Gastroesophageal sphincter (tissue), 4 donors: ENCODE measurements at regions not wholly inside any gene's neighbourhood (a gene's known extent, or its start where the extent isn't known, plus 50 kb on each side); places are given as distances from the start of the nearest gene placed in this dataset.
A peak's percentile ranks its signal among the peaks of the same experiment; 100 is the strongest.

Source experiments
- ATAC-seq: fragments of 150-250 bp; one replicate; pipeline ENCODE4 v1.9.1; 2016; ENCODE audit warnings: mild to moderate bottlenecking, moderate library complexity
- H3K27ac ChIP-seq, 4 donors: fragments of 200-600 bp; sonication (generic) in 3 of 4; 1 replicate in 3 of 4; 2 replicates in 1 of 4; pipeline ENCODE4 v1.5.1; 2016 to 2019
- H3K27me3 ChIP-seq: fragments of 200-600 bp; sonication (generic); one replicate; pipeline ENCODE4 v1.5.1; 2019
- H3K36me3 ChIP-seq, 2 donors: fragments of 200-600 bp; sonication (generic); one replicate each; pipeline ENCODE4 v1.5.1; 2019; ENCODE audit warnings: control low read depth in 1 of 2
- H3K4me1 ChIP-seq, 3 donors: fragments of 200-600 bp; sonication (generic); 1 replicate in 2 of 3; 2 replicates in 1 of 3; pipeline ENCODE4 v1.5.1; 2016 to 2019; ENCODE audit warnings: control low read depth in 2 of 3
- H3K4me3 ChIP-seq, 2 donors: fragments of 200-600 bp; sonication (generic); one replicate each; pipeline ENCODE4 v1.5.1; 2019; ENCODE audit warnings: mild to moderate bottlenecking in 1 of 2, moderate library complexity in 1 of 2
- H3K9me3 ChIP-seq, 3 donors: fragments of 200-600 bp; sonication (generic); one replicate each; pipeline ENCODE4 v1.5.1; 2017 to 2019; ENCODE audit warnings: control low read depth in 2 of 3
- EP300 ChIP-seq: sonication (generic); formaldehyde crosslinking; IDR thresholded peaks from one replicate; pipeline ENCODE4 v1.6.1; 2017; ENCODE audit warnings: antibody characterized with exemption, mild to moderate bottlenecking
- POLR2A ChIP-seq, 2 donors: fragments of 450-650 bp; IDR thresholded peaks; one replicate each; pipeline ENCODE4 v1.6.1; 2017; ENCODE audit warnings: antibody characterized with exemption in 2 of 2, mild to moderate bottlenecking in 2 of 2, moderate library complexity in 1 of 2
- POLR2AphosphoS5 ChIP-seq: sonication (generic); formaldehyde crosslinking; IDR thresholded peaks from one replicate; pipeline ENCODE4 v1.6.1; 2017; ENCODE audit warnings: antibody characterized with exemption
- whole genome bisulfite sequencing, 2 donors: methylation state at CpG; one replicate each; pipeline ENCODE4 v1.1.5; 2018; ENCODE audit warnings: low coverage in 1 of 2; 5-methylcytosine and 5-hydroxymethylcytosine counted together
- TF ChIP-seq, protein P1 (sequence below), 4 experiments: fragments of 200-600 bp in 2 of 4; fragments of 450-650 bp in 2 of 4; sonication (generic) in 1 of 4; IDR thresholded peaks; one replicate each; pipeline ENCODE4 v1.5.1; 2017 to 2019; ENCODE audit warnings: antibody characterized with exemption in 4 of 4, mild to moderate bottlenecking in 2 of 4, moderate library complexity in 2 of 4

- Histone ChIP-seq H3K4me3 (no peak overlapping the region), H3K27ac (peak overlapping the region in 3 of 4 donors; percentile 39 to 59 (median 48))
- WGBS, 2 donors: 17% methylated on average over 3 of the region's 3 CpGs
Observed at GRCh38 chr9:2493529-2493928, 128.1 kb upstream of the VLDLR start.

DNA sequence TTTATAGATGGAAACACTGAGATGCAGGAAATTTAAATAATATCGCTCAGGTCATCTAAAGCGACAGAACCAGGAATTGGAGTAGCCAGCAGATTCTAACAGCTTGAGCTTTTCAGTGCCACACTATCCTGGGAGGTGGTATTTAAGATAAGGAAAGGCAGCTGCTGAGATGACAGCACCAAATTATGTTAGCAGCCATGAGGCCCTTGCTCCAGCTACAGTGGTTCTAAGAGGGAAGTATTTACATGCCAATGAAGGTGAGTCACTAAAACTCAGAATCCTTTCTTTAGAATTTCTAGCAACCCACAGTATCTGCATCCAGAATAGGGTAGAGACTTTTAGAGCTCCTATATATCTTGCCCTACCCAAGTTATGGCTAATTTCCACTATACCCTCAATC lies 127.0 kb upstream of the VLDLR start:
- 48 to 63% methylated on average over 2 of the region's 2 CpGs for WGBS, 2 donors

More at GRCh38 chr9:2493529-2493928, 128.1 kb upstream of the VLDLR start:
- Histone ChIP-seq H3K36me3 (no peaks in the 10 kb centered on the region), H3K4me1 (peaks cover 2 to 61% (median 13%) of the 10 kb centered on the region in 3 donors), H3K27me3 (no peaks in the 10 kb centered on the region), H3K9me3 (no peaks in the 10 kb centered on the region)
- no peak for ATAC-seq
- TF ChIP-seq EP300 (no peak), POLR2AphosphoS5 (no peak), POLR2A (IDR thresholded peaks at IDR 0.05) (no peak)
- TF ChIP-seq, protein P1, sequence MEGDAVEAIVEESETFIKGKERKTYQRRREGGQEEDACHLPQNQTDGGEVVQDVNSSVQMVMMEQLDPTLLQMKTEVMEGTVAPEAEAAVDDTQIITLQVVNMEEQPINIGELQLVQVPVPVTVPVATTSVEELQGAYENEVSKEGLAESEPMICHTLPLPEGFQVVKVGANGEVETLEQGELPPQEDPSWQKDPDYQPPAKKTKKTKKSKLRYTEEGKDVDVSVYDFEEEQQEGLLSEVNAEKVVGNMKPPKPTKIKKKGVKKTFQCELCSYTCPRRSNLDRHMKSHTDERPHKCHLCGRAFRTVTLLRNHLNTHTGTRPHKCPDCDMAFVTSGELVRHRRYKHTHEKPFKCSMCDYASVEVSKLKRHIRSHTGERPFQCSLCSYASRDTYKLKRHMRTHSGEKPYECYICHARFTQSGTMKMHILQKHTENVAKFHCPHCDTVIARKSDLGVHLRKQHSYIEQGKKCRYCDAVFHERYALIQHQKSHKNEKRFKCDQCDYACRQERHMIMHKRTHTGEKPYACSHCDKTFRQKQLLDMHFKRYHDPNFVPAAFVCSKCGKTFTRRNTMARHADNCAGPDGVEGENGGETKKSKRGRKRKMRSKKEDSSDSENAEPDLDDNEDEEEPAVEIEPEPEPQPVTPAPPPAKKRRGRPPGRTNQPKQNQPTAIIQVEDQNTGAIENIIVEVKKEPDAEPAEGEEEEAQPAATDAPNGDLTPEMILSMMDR (IDR thresholded peaks at IDR 0.05): no peak

DNA sequence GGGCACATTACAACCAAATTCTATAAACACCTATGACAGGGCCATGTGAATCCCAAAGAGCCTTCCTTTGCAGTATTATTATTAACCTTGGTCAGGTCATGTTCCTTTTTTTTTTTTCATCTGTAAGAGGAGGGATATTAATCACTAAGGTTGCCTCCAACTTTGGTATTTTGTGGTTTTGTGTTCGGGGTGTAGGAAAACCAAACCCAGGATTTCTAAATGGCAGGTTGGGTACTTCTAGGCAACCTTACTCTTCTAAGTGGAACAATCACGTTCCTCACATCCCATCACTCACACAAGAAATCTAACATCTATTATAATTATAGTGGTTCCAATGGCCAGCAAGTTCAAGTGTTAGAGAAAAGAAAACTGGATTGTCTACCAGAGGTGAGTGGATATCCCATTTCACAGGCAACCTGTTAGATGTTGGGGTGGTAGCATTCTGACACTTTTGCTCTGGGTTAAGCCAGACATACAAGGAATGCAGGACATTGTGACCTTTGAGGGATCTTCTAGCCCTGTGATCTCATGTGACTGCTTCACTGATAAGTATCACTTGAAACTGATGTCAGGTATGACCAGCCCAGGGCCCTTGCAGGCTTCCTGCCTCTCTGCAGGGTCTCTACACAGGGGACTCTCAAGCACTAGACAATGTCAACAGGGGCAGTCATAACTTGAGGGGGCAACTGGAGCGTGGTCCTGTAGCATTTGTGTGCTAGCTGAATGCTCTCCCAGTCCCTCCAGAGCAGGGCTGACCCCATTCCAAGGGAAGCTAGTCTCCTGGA lies 126.2 kb upstream of the VLDLR start:
- ATAC-seq: no peak

More for the DNA sequence above, 127.0 kb upstream of the VLDLR start:
- no peaks in the 10 kb centered on the region for H3K9me3 ChIP-seq
- H3K27me3 ChIP-seq: no peaks in the 10 kb centered on the region
- peak overlapping the region in 3 of 4 donors; percentile 39 to 59 (median 48) for H3K27ac ChIP-seq
- H3K4me1 ChIP-seq: peaks cover 2 to 71% (median 13%) of the 10 kb centered on the region in 3 donors
- TF ChIP-seq, protein P1 (IDR thresholded peaks at IDR 0.05): no peak
- TF ChIP-seq POLR2A (IDR thresholded peaks at IDR 0.05) (no peak), EP300 (no peak)
- no peak overlapping the region for H3K4me3 ChIP-seq
- no peak for ATAC-seq
- H3K36me3 ChIP-seq: no peaks in the 10 kb centered on the region

GRCh38 chr9:2496169-2496568 lies 125.4 kb upstream of the VLDLR start:
- H3K4me3 ChIP-seq: no peak overlapping the region
- peaks cover 2 to 83% (median 13%) of the 10 kb centered on the region in 3 donors for H3K4me1 ChIP-seq
- H3K36me3 ChIP-seq: no peaks in the 10 kb centered on the region
- peak overlapping the region in 3 of 4 donors; percentile 23 to 59 (median 33) for H3K27ac ChIP-seq
- TF ChIP-seq POLR2AphosphoS5: no peak
- H3K27me3 ChIP-seq: no peaks in the 10 kb centered on the region
- WGBS, 2 donors: 70 to 71% methylated on average over 4 of the region's 5 CpGs
- no peak for ATAC-seq
- no peaks in the 10 kb centered on the region for H3K9me3 ChIP-seq

More for the DNA sequence above, 126.2 kb upstream of the VLDLR start:
- WGBS, 2 donors: 78% methylated on average over 2 of the region's 3 CpGs; no CpG with 5 or more reads in 1 of the 2 donors
- Histone ChIP-seq H3K27me3 (no peaks in the 10 kb centered on the region), H3K36me3 (no peaks in the 10 kb centered on the region), H3K9me3 (no peaks in the 10 kb centered on the region), H3K4me1 (peaks cover 2 to 77% (median 13%) of the 10 kb centered on the region in 3 donors), H3K27ac (peak overlapping the region in 3 of 4 donors; percentile 23 to 59 (median 37)), H3K4me3 (no peak overlapping the region)
- TF ChIP-seq, protein P1 (IDR thresholded peaks at IDR 0.05): no peak
- no peak for TF ChIP-seq POLR2AphosphoS5
- no peak for TF ChIP-seq EP300
- TF ChIP-seq POLR2A (IDR thresholded peaks at IDR 0.05): no peak

- no peak for ATAC-seq
- TF ChIP-seq POLR2AphosphoS5 (no peak), EP300 (no peak), POLR2A (IDR thresholded peaks at IDR 0.05) (no peak)
- TF ChIP-seq, protein P1 (IDR thresholded peaks at IDR 0.05): no peak
- H3K27ac ChIP-seq: peak overlapping the region in 3 of 4 donors; percentile 23 to 59 (median 32)
Observed at GRCh38 chr9:2496934-2497333, 124.7 kb upstream of the VLDLR start.

More at GRCh38 chr9:2496934-2497333, 124.7 kb upstream of the VLDLR start:
- H3K4me1 ChIP-seq: peaks cover 2 to 83% (median 13%) of the 10 kb centered on the region in 3 donors
- H3K4me3 ChIP-seq: no peak overlapping the region
- H3K36me3 ChIP-seq: no peaks in the 10 kb centered on the region
- H3K27me3 ChIP-seq: no peaks in the 10 kb centered on the region
- no peaks in the 10 kb centered on the region for H3K9me3 ChIP-seq
